Uterus (tissue), 2 donors: ENCODE measurements at regions not wholly inside any gene's neighbourhood (a gene's known extent, or its start where the extent isn't known, plus 50 kb on each side); places are given as distances from the start of the nearest gene placed in this dataset.
"Not testable (repeated sequence)": the region's sequence is repeated elsewhere in the genome, so short reads cannot be mapped to it uniquely, and the experiment has no call there.

Experiments used
- POLR2A ChIP-seq, 2 donors: fragments of 450-650 bp; IDR thresholded peaks; one replicate each; pipeline ENCODE4 v1.6.1; 2016; ENCODE audit warnings: antibody characterized with exemption in 2 of 2, mild to moderate bottlenecking in 1 of 2, moderate library complexity in 1 of 2
- TF ChIP-seq, protein P1 (sequence below), 4 experiments: fragments of 200-600 bp in 2 of 4; fragments of 450-650 bp in 2 of 4; sonication (generic) in 2 of 4; IDR thresholded peaks; one replicate each; pipeline ENCODE4 v1.5.1; 2016 to 2019; ENCODE audit warnings: antibody characterized with exemption in 4 of 4, mild to moderate bottlenecking in 2 of 4, moderate library complexity in 1 of 4

DNA sequence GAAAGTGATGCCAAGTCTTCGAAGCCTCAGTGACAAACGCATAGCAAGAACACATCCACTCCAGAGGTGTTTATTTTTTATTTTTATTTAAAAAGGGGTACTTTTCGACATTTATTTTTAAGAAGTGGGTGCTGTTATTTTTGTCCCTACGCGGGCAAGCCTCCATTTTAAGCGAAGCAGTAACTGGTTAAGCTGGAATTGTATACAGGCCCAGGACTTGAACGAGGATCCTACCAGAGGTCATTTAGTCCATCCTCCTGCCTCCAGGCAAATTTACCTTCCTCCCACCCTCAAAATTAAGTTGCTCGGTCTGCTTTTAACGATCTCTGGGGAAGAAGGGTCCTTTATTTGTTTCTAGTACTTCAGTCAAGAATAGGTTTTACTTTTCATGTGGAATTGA lies 130.6 kb upstream of the PLEKHM1 start:
- TF ChIP-seq, protein P1, sequence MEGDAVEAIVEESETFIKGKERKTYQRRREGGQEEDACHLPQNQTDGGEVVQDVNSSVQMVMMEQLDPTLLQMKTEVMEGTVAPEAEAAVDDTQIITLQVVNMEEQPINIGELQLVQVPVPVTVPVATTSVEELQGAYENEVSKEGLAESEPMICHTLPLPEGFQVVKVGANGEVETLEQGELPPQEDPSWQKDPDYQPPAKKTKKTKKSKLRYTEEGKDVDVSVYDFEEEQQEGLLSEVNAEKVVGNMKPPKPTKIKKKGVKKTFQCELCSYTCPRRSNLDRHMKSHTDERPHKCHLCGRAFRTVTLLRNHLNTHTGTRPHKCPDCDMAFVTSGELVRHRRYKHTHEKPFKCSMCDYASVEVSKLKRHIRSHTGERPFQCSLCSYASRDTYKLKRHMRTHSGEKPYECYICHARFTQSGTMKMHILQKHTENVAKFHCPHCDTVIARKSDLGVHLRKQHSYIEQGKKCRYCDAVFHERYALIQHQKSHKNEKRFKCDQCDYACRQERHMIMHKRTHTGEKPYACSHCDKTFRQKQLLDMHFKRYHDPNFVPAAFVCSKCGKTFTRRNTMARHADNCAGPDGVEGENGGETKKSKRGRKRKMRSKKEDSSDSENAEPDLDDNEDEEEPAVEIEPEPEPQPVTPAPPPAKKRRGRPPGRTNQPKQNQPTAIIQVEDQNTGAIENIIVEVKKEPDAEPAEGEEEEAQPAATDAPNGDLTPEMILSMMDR (IDR thresholded peaks at IDR 0.05) = not testable (repeated sequence)
- TF ChIP-seq POLR2A (IDR thresholded peaks at IDR 0.05) = not testable (repeated sequence)
